ENCODE measurements at regions not wholly inside any gene's neighbourhood (a gene's known extent, or its start where the extent isn't known, plus 50 kb on each side); places are given as distances from the start of the nearest gene placed in this dataset.

DNA sequence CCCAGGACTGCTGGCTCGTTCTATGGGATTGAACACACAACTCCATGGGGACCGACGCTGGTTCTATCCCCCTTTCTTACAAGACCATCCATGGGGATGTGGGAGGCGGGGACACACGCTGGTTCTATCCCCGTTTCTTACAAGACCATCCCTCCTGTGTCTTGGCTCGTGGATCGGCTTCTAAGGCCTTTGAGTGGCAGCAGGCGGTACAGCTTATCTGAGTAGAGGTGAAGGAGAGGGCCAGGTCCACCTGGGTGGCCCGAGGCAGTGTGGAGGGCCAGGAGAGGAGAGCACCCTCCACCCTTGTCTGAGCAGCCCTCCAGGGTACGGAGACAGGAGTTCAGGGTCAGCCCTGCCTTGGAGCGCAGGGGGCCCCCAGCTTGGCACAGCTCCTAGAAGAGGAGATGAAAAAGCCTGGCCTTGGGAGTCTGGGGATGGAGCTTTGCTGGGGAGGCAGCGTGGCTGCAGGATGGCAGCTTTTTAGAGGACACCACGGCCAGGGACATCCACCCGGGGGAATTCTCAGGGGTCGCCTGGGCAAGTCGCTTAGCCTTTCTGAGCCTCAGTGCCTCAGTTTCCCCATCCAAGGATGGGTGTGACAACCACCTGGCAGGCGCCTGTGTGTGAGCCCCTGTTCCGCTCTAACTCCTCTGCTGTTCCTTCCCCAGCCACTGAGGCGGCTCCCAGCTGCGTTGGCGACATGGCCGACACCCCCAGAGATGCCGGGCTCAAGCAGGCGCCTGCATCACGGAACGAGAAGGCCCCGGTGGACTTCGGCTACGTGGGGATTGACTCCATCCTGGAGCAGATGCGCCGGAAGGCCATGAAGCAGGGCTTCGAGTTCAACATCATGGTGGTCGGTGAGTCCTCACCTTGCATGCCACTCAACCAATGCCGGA, 341.0 kb downstream of the SEC14L1 start:
- DNase-seq (ENCODE audit: low read depth in 1 of 2, low spot score in 1 of 2) = no peak

DNA sequence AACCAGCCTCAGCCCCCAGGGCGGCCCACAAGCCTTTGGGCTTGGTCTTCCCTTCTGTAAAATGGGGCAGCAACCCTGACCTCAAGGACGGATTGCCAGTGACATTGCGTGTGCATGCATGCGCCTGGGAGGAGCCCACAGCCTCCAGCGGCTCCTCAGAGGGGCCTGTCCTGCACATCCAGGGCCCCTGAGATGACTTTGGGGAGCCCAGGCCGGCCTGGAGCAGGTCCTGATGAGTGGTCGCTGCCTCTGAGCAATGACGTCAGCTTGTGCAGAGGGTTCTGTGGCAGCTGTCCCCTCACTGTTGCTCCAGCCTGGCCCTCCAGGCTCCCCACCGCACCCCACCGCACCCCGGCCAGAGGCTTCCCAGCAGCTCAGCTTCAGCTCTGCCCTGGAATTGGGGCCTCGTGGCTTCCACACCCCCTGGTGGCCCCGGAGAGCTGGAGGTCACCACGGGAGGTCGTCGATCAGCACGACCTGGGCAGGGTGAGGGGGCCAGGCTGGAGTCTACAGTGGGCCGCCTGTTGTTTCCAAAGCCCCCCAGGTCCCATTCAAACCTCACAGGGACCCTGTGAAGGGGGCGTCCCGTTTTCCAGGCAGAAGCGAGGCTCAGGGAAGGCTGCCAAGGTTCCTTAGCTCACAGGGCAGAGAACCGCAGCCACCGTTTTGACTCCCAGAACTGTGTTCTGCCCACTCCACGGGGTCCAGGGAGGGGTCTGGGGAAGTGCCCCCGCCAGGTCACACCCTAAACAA, 341.8 kb downstream of the SEC14L1 start:
- DNase-seq (ENCODE audit: low read depth in 1 of 2, low spot score in 1 of 2) = no peak

DNA sequence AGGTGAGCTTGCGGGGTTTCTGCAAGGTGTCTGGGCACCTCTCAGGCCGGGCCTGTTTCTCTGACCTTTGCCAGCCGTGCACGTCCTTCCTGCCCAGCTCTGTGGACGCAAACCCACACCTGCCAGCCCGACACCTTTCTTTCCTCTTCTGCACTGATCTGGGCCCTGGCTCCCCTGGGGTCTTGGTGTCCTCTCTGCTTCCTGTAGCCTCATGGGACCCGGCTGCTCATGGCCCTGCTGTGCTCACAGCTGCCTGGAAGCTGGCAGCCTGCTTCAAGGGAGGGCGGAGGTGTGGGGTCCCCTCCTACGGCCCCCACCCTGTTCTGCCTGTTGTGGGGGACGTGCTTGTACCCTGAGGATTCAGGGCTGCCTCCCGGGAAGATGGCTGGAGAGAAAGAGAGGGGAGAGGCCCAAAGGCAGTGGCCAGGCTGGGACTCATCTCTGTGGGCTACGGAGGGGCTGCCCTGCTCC, 342.4 kb downstream of the SEC14L1 start:
- DNase-seq (ENCODE audit: low read depth in 1 of 2, low spot score in 1 of 2) = no peak

DNA sequence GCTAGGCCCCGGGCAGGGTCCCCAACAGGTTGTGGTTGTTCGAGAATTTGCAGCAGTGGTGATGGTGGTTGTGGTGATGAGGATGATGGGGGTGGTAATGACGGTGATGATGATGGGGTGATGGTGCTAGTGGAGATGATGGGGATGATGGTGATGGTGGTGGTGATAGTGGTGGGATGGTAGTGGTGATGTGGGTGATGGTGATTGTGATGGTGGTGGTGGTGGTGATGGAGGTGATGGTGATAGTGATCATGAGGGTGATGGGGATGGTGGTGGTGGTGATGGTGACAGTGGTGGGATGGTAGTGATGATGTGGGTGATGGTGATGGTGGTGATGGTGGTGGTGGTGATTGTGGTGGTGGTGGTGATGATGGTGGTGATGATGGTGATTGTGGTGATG, 343.3 kb downstream of the SEC14L1 start:
- no peak for DNase-seq (ENCODE audit: low read depth in 1 of 2, low spot score in 1 of 2)

DNA sequence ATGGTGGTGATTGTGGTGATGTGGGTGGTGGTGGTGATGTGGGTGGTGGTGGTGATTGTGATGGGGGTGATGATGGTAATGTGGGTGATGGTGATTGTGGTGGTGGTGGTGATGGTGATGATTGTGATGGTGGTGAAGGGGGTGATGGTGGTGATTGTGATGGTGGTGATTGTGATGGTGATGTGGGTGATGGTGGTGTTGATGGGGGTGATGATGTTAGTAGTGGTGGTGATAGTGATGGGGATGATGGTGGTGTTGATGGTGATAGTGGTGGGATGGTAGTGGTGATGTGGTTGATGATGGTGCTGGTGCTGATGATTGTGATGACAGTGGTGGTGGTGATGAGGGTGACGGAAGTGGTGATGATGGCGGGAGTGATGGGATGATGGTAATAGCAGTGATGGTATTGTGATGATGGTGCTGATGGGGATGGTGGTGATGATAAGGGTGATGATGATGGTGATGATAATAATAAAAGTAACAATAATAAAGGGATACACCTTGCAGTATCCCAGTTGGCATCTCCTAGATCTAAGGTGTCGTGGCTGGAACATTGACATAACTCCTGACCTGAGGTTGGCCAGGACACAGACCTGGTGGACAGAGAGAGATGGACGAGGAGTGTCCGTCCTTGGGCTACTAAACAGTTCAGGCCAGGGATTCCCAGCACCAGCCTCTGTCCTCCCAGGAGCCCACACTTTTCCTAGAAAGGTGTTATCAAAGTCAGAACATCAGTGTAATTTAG, 344.5 kb downstream of the SEC14L1 start:
- no peak for DNase-seq (ENCODE audit: low read depth in 1 of 2, low spot score in 1 of 2)

DNA sequence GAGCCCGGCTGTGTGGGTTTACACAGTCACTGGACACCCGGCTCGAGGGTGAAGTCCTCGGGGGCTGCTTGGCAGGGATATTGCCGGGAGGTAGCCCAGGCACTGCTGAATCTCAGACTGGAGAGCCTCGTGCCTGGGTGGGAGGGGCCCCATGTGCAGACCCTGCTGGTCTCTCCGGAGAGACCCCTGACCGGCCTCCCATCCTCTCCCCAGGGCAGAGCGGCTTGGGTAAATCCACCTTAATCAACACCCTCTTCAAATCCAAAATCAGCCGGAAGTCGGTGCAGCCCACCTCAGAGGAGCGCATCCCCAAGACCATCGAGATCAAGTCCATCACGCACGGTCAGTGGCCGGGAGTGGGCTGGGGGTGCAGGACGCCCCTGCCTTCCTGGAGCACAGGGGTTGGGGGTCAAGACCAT, 346.5 kb downstream of the SEC14L1 start:
- no peak for DNase-seq (ENCODE audit: low read depth in 1 of 2, low spot score in 1 of 2)

DNA sequence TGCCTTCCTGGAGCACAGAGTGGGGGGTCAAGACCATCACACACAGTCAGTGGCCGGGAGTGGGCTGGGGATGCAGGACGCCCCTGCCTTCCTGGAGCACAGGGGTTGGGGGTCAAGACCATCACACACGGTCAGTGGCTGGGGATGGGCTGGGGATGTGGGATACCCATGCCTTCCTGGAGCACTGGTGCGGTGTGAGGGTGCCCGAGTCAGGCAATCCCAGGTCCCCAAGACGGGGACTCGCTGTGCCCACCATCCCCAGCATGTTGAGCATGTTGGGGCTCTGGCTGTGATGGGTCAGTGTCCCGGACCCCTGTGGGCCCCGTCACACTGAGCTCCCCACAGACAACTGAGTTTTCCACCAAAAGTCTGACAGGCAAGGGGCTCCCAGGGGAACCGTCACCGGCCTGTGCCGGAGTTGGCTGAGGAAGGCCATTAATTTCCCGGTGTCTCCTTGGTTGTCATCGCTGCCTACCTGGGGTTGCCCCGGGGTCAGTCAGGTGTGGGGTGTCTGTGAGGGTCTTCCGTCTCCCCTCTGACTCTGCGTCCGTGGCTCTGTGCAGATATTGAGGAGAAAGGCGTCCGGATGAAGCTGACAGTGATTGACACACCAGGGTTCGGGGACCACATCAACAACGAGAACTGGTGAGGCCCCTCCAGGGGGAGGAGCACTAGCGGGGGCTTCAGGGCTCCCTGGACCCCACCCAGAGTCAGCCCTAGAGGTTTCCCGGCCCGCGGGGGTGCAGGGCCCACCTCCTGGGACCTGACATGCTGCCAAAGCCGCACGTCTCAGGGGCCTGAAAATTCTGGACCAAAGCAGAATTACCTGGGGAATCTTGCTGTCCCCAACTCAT, 347.1 kb downstream of the SEC14L1 start:
- no peak for DNase-seq (ENCODE audit: low read depth in 1 of 2, low spot score in 1 of 2)

DNA sequence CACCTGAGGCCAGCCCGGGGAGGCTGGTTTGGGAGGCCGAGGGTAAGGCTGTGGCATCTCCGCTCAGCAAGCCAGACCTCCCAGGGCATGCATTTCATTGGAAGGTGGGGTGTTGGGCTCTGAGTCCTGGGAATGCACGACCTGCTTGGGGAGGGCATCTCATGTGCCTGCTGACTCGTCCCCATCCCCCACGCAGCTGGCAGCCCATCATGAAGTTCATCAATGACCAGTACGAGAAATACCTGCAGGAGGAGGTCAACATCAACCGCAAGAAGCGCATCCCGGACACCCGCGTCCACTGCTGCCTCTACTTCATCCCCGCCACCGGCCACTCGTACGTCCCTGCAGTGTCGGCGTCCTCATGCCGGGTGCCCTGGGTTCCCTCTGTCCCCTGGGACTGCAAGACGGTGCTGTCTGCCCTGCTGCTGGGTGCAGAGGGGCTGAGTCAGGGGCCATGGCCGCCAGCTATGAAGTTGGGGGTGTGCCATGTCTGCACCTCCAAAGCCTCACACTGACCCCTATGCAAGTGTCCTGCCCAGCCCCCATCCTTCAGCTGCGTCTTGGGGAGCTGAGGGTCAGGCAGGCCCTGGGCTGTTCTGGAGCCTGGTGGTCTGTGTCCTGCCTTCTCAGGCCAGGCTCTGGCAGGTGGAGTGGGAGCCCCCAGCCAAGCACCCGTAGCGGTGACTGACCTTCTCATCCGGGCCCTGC, 347.9 kb downstream of the SEC14L1 start:
- DNase-seq (ENCODE audit: low read depth in 1 of 2, low spot score in 1 of 2) = no peak

DNA sequence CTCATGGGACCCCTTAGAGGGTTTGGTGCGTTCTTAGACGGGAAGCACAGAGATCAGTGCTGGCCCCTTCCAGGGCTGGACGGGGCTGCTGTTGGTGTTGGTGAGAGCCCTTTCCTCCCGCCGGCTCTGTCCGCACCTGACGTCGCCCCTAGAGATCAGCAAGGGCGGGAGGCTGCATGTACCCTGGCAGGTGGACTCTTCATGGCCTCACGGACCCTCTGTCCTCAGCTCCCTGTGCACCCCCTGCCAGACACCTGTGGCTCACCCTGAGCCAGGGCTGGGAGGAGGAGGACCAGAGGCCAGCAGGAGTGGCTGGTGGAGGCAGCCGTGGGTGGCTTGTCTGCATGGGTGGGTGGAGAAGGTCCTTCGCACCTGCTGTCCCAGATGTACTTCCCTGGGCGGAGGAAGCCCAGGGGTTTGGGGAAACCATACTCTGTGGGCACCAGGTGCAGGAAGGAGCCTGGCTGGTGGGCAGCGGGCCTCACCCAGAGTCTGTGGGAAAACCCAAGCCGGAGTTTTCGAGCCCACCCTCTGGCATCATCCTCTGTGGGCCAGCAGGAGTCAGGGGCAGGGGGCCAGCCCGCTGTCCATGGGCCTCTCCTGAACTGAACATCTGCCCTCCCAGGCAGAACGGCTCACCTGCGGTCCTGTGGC, 348.6 kb downstream of the SEC14L1 start:
- DNase-seq (ENCODE audit: low read depth in 1 of 2, low spot score in 1 of 2) = no peak

DNA sequence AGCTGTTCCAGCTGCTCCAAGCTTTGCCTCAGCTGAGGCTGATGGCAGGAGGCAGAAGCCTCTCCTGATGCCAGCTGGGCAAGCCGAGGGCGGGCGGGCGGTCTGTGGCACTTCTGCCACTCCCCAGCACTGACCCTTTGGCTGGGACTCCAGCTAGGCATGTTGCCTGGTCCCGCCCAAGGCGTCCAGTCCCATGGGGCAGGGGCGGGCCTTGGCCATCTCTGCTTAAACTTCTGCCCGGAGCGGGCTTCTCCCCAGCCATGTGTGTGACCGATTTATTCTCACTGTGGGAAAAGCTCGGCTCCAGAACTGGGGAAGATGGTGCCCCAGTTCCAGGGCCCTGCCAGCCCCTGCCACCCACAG, 349.1 kb downstream of the SEC14L1 start:
- no peak for DNase-seq (ENCODE audit: low read depth in 1 of 2, low spot score in 1 of 2)

DNA sequence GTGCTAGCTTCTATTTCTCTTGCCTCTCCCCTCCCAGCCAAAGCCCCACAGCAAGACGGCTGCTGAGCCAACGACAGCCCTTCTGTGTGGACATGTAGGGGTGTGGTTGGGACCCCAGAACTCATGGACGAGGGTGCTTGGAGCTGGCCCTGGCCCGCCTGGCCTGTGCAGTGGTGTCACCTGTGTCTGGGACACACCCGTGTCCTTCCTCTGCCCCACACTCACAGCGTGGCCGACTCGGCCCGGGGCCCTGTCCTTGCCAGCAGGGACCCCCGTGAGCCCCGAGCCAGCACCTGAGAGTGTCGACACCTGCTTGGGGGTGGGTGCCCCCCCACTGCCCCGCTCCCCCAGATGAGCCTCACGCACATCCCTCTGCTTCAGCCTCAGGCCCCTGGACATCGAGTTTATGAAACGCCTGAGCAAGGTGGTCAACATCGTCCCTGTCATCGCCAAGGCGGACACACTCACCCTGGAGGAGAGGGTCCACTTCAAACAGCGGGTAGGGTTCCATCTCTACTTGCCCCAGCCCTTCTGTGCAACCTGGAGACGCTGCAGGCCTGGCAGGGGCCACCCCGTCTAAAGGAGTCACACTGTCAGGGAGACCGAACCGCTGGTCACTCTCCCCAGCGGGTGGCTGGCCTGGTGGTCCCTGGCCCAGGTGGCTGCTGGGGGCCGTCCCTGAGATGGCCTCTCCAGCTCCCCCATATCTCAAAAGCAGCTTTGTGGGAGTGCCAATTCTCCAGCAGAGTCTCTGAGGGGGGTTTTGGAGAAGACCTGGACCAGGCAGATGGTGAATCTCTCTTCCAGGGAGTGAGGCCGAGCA, 349.8 kb downstream of the SEC14L1 start:
- no peak for DNase-seq (ENCODE audit: low read depth in 1 of 2, low spot score in 1 of 2)

DNA sequence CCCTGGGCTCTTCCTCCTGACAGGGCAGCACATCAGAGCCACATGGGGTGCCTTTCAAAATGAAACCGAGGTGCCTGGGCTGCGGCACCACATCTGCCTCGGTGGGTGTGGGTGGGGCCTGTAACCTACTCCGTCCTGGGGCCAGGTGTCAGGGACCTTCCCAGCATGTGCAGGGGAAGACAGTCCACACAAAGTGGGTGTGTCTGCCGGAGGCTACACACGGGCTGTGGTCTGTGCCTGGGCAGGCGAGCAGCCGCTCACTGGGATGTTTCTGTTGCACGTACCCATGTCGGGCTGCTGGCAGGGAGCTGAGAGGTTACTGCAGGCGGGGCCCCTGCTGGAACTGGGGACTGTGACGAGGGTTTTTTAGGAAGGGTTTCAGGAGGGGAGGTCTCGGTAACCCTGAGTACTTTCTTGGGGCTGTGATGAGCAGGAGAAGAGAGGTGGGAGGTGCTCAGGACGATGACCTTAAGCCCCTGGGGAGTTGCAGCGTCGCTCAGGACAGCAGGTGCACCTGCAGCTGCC, 351.2 kb downstream of the SEC14L1 start:
- no peak for DNase-seq (ENCODE audit: low read depth in 1 of 2, low spot score in 1 of 2)

DNA sequence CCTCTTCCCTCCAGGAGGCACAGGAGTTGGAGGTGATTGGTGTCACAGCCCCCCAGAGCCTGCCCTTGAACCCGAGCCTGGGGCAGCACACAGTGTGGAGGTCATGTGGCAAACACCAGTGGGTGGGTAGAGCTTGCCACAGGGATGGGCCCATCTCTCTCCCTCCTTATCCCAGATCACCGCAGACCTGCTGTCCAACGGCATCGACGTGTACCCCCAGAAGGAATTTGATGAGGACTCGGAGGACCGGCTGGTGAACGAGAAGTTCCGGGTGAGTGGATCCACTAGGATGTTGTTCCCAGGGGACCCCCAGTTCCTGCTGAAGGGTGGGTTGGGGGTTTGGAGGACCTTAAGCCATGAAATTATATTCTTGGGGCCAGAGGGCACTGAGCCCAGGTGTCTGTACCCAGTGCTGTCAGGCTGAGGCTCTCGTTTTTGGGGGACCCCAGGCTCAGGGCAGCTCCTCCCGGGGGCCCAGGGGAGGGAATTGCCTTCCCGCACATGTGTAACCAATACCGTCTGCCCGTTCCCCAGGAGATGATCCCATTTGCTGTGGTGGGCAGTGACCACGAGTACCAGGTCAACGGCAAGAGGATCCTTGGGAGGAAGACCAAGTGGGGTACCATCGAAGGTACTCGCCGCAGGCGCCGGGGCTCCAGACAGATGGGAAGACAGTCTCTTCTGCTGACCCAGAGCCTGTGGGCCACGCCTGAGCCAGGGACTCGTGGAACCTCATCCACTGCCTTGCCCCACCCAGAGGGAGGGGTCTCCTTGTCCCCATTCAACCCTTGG, 351.9 kb downstream of the SEC14L1 start:
- DNase-seq (ENCODE audit: low read depth in 1 of 2, low spot score in 1 of 2) = no peak

DNA sequence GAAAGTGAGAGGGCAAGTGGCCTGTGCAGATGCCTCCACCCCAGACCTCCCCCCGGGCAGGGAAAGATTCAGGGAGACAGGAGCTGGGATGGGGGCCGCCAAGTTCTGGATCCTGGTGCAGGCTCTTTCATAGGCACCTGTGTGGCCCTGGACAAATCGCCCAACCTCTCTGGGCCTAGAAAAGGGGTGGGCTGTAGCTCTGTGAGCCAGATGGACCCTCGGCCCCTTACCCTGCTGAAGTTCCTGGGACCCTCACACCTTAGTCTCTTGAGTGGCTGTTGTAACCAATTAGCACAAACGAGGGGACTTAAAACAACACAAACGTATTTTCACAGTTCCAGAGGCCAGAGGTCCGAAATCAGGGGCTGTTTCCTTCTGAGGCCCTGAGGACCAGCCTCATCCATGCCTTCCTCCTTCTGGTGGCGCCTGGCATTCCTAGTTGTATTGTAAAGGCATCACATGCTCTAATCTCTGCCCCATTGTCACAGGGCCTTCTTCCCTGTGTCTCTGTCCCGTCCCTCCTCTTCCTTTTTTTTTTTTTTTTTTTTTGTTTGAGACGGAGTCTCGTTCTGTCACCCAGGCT, 352.6 kb downstream of the SEC14L1 start:
- DNase-seq (ENCODE audit: low read depth in 1 of 2, low spot score in 1 of 2) = no peak

DNA sequence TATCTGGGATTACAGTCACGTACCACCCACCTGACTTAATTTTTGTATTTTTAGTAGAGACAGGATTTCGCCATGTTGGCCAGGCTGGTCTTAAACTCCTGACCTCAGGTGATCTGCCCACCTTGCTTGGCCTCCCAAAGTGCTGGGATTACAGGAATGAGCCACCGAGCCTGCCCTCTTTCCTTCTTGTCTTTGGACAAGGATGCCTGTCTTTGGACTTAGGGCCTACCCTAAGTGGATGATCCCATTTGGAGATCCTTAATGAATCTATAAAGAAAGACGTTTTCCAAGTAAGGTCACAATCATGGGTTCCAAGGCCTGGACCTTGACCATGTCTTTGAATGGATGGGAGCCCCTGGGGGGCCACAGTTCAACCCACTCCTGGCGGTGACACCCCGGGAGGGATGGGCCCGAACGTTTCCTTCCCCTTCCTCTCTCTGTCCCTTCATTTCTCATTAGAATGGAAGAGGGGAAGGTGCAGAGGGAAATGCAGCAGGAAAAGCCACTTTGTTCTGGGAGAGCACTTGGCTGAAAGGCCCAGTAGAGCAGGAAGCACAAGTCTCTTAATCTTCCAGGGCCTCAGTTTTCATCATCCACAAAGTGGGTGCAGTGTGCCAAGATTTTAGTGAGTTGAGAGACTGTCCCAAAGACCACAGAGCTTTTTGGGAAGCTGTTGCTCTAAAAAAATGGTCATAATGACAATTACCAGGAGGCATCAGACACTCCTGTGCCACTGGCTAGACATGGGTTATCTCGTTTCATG, 353.3 kb downstream of the SEC14L1 start:
- DNase-seq (ENCODE audit: low read depth in 1 of 2, low spot score in 1 of 2) = no peak

DNA sequence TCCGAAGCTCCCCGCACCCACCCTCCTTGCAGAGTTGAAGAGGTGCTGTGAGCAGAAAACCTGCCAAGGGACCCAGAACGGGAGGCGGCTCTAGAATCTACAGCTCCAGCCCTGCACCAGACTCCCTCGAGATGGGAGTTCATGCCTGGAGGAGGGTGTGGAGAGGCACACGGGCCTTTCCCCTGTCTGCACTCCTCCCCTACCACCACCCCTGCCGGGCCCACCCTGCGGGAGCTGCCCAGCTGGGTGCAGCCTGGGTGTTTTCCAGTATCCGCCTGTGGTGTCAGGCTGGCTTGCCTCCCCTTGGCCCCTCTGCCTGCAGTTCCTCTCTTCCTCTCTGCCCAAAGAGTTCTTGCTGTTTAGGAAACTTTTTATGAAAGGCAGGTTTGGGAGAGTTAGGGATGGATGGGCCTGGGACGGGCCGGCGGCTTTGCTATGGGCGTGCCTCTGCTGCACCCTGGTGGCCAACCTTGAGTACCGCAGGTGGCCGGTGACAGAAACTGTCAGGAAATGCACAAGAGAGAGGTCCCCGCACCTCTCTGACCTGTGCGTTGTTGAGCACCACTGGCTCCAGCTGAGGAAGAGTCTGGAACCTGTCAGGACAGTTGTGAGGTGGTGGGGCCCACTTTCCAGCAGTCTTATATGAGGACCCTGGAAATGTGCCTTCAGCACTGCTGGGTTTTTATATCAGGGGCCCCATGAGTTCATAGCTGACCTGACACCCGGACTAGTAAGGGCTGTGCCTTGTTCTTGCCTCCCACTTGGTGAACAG, 354.1 kb downstream of the SEC14L1 start:
- peak; percentile 58 to 68 for DNase-seq (ENCODE audit: low read depth in 1 of 2, low spot score in 1 of 2)
